ENCODE measurements at regions not wholly inside any gene's neighbourhood (a gene's known extent, or its start where the extent isn't known, plus 50 kb on each side); places are given as distances from the start of the nearest gene placed in this dataset.

DNA sequence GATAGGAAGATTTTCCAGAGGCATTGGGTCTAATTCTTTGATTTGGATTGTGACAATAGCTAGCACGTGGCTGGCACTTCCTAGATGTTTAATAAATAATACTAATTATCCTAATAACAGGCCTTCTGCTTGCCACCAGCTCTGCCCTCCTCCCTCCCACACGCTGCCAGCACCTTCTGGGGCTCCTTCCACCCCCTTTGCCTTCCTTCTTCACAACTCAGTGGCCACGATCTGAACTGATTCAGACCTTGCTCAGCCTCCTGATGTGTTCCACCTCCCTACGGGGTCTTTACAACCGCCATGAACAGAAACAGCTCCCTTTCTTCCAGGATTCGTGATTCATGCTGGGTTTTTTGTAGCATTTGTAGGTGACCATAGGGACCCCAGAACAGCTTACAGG lies 310.3 kb upstream of the HS6ST1 start:
- TF ChIP-seq TEAD4 (CRISPR knock-in tag; IDR thresholded peaks at IDR 0.05) (no peak), MXD4 (CRISPR knock-in tag; IDR thresholded peaks at IDR 0.05; ENCODE audit: borderline replicate concordance) (no peak), ZBTB21 (CRISPR knock-in tag; IDR thresholded peaks at IDR 0.05; ENCODE audit: borderline replicate concordance) (no peak), NR3C1 (CRISPR knock-in tag; conservative IDR thresholded peaks at IDR 0.05; ENCODE audit: low read depth) (no peak), PRRX2 (CRISPR knock-in tag; IDR thresholded peaks at IDR 0.05) (no peak), NFYB (CRISPR knock-in tag; conservative IDR thresholded peaks at IDR 0.05; ENCODE audit: low read depth) (no peak), SMAD3 (CRISPR knock-in tag; IDR thresholded peaks at IDR 0.05; ENCODE audit: borderline replicate concordance) (no peak), ZNF671 (CRISPR knock-in tag; IDR thresholded peaks at IDR 0.05) (no peak), TCF7 (CRISPR knock-in tag; IDR thresholded peaks at IDR 0.05; ENCODE audit: low read depth) (no peak), GRHL2 (CRISPR knock-in tag; IDR thresholded peaks at IDR 0.05; ENCODE audit: insufficient replicate concordance, severe bottlenecking) (no peak)
- TF ChIP-seq, protein P1, sequence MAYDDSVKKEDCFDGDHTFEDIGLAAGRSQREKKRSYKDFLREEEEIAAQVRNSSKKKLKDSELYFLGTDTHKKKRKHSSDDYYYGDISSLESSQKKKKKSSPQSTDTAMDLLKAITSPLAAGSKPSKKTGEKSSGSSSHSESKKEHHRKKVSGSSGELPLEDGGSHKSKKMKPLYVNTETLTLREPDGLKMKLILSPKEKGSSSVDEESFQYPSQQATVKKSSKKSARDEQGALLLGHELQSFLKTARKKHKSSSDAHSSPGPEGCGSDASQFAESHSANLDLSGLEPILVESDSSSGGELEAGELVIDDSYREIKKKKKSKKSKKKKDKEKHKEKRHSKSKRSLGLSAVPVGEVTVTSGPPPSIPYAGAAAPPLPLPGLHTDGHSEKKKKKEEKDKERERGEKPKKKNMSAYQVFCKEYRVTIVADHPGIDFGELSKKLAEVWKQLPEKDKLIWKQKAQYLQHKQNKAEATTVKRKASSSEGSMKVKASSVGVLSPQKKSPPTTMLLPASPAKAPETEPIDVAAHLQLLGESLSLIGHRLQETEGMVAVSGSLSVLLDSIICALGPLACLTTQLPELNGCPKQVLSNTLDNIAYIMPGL (CRISPR knock-in tag; IDR thresholded peaks at IDR 0.05) = no peak
- TF ChIP-seq, protein P2, sequence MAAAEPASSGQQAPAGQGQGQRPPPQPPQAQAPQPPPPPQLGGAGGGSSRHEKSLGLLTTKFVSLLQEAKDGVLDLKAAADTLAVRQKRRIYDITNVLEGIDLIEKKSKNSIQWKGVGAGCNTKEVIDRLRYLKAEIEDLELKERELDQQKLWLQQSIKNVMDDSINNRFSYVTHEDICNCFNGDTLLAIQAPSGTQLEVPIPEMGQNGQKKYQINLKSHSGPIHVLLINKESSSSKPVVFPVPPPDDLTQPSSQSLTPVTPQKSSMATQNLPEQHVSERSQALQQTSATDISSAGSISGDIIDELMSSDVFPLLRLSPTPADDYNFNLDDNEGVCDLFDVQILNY (CRISPR knock-in tag; IDR thresholded peaks at IDR 0.05) = no peak
- TF ChIP-seq, protein P3, sequence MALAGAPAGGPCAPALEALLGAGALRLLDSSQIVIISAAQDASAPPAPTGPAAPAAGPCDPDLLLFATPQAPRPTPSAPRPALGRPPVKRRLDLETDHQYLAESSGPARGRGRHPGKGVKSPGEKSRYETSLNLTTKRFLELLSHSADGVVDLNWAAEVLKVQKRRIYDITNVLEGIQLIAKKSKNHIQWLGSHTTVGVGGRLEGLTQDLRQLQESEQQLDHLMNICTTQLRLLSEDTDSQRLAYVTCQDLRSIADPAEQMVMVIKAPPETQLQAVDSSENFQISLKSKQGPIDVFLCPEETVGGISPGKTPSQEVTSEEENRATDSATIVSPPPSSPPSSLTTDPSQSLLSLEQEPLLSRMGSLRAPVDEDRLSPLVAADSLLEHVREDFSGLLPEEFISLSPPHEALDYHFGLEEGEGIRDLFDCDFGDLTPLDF (CRISPR knock-in tag; IDR thresholded peaks at IDR 0.05) = no peak
- TF ChIP-seq, protein P4, sequence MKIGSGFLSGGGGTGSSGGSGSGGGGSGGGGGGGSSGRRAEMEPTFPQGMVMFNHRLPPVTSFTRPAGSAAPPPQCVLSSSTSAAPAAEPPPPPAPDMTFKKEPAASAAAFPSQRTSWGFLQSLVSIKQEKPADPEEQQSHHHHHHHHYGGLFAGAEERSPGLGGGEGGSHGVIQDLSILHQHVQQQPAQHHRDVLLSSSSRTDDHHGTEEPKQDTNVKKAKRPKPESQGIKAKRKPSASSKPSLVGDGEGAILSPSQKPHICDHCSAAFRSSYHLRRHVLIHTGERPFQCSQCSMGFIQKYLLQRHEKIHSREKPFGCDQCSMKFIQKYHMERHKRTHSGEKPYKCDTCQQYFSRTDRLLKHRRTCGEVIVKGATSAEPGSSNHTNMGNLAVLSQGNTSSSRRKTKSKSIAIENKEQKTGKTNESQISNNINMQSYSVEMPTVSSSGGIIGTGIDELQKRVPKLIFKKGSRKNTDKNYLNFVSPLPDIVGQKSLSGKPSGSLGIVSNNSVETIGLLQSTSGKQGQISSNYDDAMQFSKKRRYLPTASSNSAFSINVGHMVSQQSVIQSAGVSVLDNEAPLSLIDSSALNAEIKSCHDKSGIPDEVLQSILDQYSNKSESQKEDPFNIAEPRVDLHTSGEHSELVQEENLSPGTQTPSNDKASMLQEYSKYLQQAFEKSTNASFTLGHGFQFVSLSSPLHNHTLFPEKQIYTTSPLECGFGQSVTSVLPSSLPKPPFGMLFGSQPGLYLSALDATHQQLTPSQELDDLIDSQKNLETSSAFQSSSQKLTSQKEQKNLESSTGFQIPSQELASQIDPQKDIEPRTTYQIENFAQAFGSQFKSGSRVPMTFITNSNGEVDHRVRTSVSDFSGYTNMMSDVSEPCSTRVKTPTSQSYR (CRISPR knock-in tag; IDR thresholded peaks at IDR 0.05) = no peak
- TF ChIP-seq, protein P5, sequence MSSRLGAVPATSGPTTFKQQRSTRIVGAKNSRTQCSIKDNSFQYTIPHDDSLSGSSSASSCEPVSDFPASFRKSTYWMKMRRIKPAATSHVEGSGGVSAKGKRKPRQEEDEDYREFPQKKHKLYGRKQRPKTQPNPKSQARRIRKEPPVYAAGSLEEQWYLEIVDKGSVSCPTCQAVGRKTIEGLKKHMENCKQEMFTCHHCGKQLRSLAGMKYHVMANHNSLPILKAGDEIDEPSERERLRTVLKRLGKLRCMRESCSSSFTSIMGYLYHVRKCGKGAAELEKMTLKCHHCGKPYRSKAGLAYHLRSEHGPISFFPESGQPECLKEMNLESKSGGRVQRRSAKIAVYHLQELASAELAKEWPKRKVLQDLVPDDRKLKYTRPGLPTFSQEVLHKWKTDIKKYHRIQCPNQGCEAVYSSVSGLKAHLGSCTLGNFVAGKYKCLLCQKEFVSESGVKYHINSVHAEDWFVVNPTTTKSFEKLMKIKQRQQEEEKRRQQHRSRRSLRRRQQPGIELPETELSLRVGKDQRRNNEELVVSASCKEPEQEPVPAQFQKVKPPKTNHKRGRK (CRISPR knock-in tag; IDR thresholded peaks at IDR 0.05; ENCODE audit: borderline replicate concordance) = no peak
- TF ChIP-seq, protein P6, sequence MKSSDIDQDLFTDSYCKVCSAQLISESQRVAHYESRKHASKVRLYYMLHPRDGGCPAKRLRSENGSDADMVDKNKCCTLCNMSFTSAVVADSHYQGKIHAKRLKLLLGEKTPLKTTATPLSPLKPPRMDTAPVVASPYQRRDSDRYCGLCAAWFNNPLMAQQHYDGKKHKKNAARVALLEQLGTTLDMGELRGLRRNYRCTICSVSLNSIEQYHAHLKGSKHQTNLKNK (CRISPR knock-in tag; IDR thresholded peaks at IDR 0.05) = no peak
- CTCF ChIA-PET = interaction anchor here (0.7 to 1.3 kb wide), 3 partner anchors 52 to 265 kb away, joined by 3 to 4 read pairs (median 3); no protein-coding TSS in a partner anchor
- POLR2A ChIA-PET = no interaction called here
- no peak for DNase-seq (ENCODE audit: low spot score)
- no peak overlapping the region for H3K27ac Mint-ChIP-seq
- no peaks in the 10 kb centered on the region for H3K36me3 Mint-ChIP-seq
- H3K4me1 Mint-ChIP-seq = peaks cover 38% of the 10 kb centered on the region
- no peaks in the 10 kb centered on the region for H3K9me3 Mint-ChIP-seq
- H3K27me3 Mint-ChIP-seq (ENCODE audit: low read depth) = no peaks in the 10 kb centered on the region; the same call in 1 of the 2 replicates
- ATAC-seq = no peak
- no peak overlapping the region for H3K4me3 Mint-ChIP-seq
